ENCODE measurements at regions not wholly inside any gene's neighbourhood (a gene's known extent, or its start where the extent isn't known, plus 50 kb on each side); places are given as distances from the start of the nearest gene placed in this dataset.

DNA sequence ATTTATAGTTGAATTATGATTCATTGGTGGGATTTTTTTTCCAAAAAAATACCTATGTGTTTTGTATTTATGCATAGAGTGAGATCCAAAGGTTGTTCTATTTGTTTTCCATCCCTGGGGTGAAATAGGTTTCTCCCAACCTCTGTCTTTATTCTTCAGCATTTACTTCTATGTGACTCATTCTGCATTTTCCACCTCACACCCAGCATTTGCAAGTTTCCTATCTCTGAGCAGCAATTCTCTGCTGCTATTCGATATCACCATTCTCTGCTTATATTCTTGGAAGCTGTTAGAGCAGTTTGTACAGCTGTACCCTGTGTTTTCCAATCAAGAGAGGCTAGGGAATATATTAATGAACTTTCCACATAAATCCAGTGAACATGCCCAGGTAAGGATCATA is 538.9 kb downstream of the SNAPC1 start:
- no peak overlapping the region for H3K9ac ChIP-seq (ENCODE audit: control insufficient read depth, extremely low read depth, insufficient read depth, low read length)
- no peak overlapping the region for H3K4me3 ChIP-seq (ENCODE audit: control insufficient read depth in 2 of 3, extremely low read depth in 1 of 3, insufficient read depth in 2 of 3, low read depth in 1 of 3, low read length in 3 of 3)
- H2AFZ ChIP-seq (ENCODE audit: control insufficient read depth, low read length): no peak overlapping the region
- H3K4me2 ChIP-seq (ENCODE audit: control insufficient read depth, extremely low read depth, insufficient read depth, low read depth, low read length): no peak overlapping the region
- H3K27ac ChIP-seq (ENCODE audit: control insufficient read depth, insufficient read depth, low read length): no peak overlapping the region
- FAIRE-seq (no peak), DNase-seq (ENCODE audit: low read depth, low spot score) (no peak)
- H3K36me3 ChIP-seq (ENCODE audit: control insufficient read depth in 2 of 2, extremely low read depth in 1 of 2, insufficient read depth in 2 of 2, low read length in 2 of 2): no peaks in the 10 kb centered on the region
- no peaks in the 10 kb centered on the region for H3K79me2 ChIP-seq (ENCODE audit: control insufficient read depth, insufficient read depth, low read length)
- TF ChIP-seq, protein P1, sequence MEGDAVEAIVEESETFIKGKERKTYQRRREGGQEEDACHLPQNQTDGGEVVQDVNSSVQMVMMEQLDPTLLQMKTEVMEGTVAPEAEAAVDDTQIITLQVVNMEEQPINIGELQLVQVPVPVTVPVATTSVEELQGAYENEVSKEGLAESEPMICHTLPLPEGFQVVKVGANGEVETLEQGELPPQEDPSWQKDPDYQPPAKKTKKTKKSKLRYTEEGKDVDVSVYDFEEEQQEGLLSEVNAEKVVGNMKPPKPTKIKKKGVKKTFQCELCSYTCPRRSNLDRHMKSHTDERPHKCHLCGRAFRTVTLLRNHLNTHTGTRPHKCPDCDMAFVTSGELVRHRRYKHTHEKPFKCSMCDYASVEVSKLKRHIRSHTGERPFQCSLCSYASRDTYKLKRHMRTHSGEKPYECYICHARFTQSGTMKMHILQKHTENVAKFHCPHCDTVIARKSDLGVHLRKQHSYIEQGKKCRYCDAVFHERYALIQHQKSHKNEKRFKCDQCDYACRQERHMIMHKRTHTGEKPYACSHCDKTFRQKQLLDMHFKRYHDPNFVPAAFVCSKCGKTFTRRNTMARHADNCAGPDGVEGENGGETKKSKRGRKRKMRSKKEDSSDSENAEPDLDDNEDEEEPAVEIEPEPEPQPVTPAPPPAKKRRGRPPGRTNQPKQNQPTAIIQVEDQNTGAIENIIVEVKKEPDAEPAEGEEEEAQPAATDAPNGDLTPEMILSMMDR (optimal IDR thresholded peaks at IDR 0.05 in 1 of 3, IDR thresholded peaks at IDR 0.05 in 1 of 3, conservative IDR thresholded peaks at IDR 0.05 in 1 of 3; ENCODE audit: extremely low read depth in 1 of 3, insufficient read depth in 2 of 3, low read length in 3 of 3): no peak
- TF ChIP-seq EZH2 (IDR thresholded peaks at IDR 0.05; ENCODE audit: low read length): no peak
- H3K9me1 ChIP-seq (ENCODE audit: control insufficient read depth, extremely low read depth, insufficient read depth, low read length): no peaks in the 10 kb centered on the region
- H3K9me3 ChIP-seq (ENCODE audit: control insufficient read depth, low read depth, low read length): no peaks in the 10 kb centered on the region
- H3K27me3 ChIP-seq (ENCODE audit: control insufficient read depth, extremely low read depth, insufficient read depth, low read length): no peaks in the 10 kb centered on the region
- dilution Hi-C loops (cut with MboI; ENCODE audit: extremely low pct_ligation_motif_present, low sequenced_read_pairs): no loop called here
- no peaks in the 10 kb centered on the region for H4K20me1 ChIP-seq (ENCODE audit: control insufficient read depth, extremely low read depth, insufficient read depth, low read length)
- no peaks in the 10 kb centered on the region for H3K4me1 ChIP-seq (ENCODE audit: control insufficient read depth, extremely low read depth, insufficient read depth, low read length)

DNA sequence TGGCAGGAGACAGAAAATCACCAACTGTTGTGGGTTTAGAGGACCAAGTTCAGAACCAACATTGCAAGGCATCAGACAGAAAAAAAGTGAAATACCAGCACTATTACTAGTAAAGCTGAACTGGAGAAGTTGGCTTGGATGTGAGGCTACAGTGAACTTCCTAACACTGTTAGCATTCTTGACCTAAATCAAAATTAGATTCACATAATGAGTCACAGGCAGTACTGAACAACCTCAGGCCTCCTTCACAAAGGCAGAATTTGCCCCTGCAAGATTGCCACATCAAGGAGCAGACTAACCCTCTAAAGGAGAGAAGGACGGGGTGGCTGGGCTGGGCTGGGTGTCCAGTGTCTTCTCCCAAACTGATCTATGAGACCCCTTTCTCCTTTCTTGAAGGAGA is 539.7 kb downstream of the SNAPC1 start:
- TF ChIP-seq, protein P1 (optimal IDR thresholded peaks at IDR 0.05 in 1 of 3, IDR thresholded peaks at IDR 0.05 in 1 of 3, conservative IDR thresholded peaks at IDR 0.05 in 1 of 3; ENCODE audit: extremely low read depth in 1 of 3, insufficient read depth in 2 of 3, low read length in 3 of 3): no peak
- TF ChIP-seq EZH2 (IDR thresholded peaks at IDR 0.05; ENCODE audit: low read length): no peak
- no peak for FAIRE-seq

More for the DNA sequence above, 539.7 kb downstream of the SNAPC1 start:
- Histone ChIP-seq H4K20me1 (ENCODE audit: control insufficient read depth, extremely low read depth, insufficient read depth, low read length) (no peaks in the 10 kb centered on the region), H3K9me3 (ENCODE audit: control insufficient read depth, low read depth, low read length) (no peaks in the 10 kb centered on the region), H3K4me2 (ENCODE audit: control insufficient read depth, extremely low read depth, insufficient read depth, low read depth, low read length) (no peak overlapping the region), H2AFZ (ENCODE audit: control insufficient read depth, low read length) (no peak overlapping the region), H3K9ac (ENCODE audit: control insufficient read depth, extremely low read depth, insufficient read depth, low read length) (no peak overlapping the region), H3K27ac (ENCODE audit: control insufficient read depth, insufficient read depth, low read length) (no peak overlapping the region), H3K79me2 (ENCODE audit: control insufficient read depth, insufficient read depth, low read length) (no peaks in the 10 kb centered on the region), H3K4me3 (ENCODE audit: control insufficient read depth in 2 of 3, extremely low read depth in 1 of 3, insufficient read depth in 2 of 3, low read depth in 1 of 3, low read length in 3 of 3) (no peak overlapping the region), H3K9me1 (ENCODE audit: control insufficient read depth, extremely low read depth, insufficient read depth, low read length) (no peaks in the 10 kb centered on the region), H3K36me3 (ENCODE audit: control insufficient read depth in 2 of 2, extremely low read depth in 1 of 2, insufficient read depth in 2 of 2, low read length in 2 of 2) (no peaks in the 10 kb centered on the region), H3K27me3 (ENCODE audit: control insufficient read depth, extremely low read depth, insufficient read depth, low read length) (no peaks in the 10 kb centered on the region), H3K4me1 (ENCODE audit: control insufficient read depth, extremely low read depth, insufficient read depth, low read length) (no peaks in the 10 kb centered on the region)
- dilution Hi-C loops (cut with MboI; ENCODE audit: extremely low pct_ligation_motif_present, low sequenced_read_pairs): no loop called here
- DNase-seq (ENCODE audit: low read depth, low spot score): no peak

Data from keratinocyte (primary cell).